Kidney (tissue), 13 donors: ENCODE measurements at regions not wholly inside any gene's neighbourhood (a gene's known extent, or its start where the extent isn't known, plus 50 kb on each side); places are given as distances from the start of the nearest gene placed in this dataset.

Source experiments
- DNase-seq, 5 donors: peaks; one replicate each; pipeline ENCODE4 v3.0.0-alpha.2; 2013 to 2020
- FAIRE-seq: peaks from 2 replicates; lab custom pipeline; 2012; peaks lifted over from hg19 to GRCh38; lab: Jason Lieb, UNC
- H3K27ac ChIP-seq, 2 donors: one replicate each; pipeline ENCODE4 v1.7.0; 2013; ENCODE audit warnings: low read depth in 2 of 2, low read length in 2 of 2, inconsistent platforms in 1 of 2
- H3K27me3 ChIP-seq: one replicate; pipeline ENCODE4 v1.7.1; 2013; ENCODE audit warnings: low read length, inconsistent platforms; ENCODE audit not compliant: control insufficient read depth, insufficient read depth
- H3K36me3 ChIP-seq, 3 donors: one replicate each; pipeline versions ENCODE4 v1.7.0 to v1.7.1; 2013; ENCODE audit warnings: low read length in 3 of 3, control low read depth in 1 of 3, inconsistent platforms in 1 of 3; ENCODE audit not compliant: insufficient read depth in 3 of 3, control insufficient read depth in 2 of 3
- H3K4me1 ChIP-seq, 3 donors: one replicate each; pipeline versions ENCODE4 v1.7.0 to v1.7.1; 2013; ENCODE audit warnings: low read length in 3 of 3, inconsistent platforms in 1 of 3, low read depth in 1 of 3; ENCODE audit not compliant: control insufficient read depth in 2 of 3, insufficient read depth in 2 of 3
- H3K4me3 ChIP-seq, 3 donors: one replicate each; pipeline versions ENCODE4 v1.7.0 to v1.8.1; 2013; ENCODE audit warnings: low read length in 3 of 3, control low read depth in 1 of 3, inconsistent platforms in 1 of 3
- H3K9ac ChIP-seq, 3 donors: one replicate each; pipeline versions ENCODE4 v1.7.0 to v1.7.1; 2013; ENCODE audit warnings: low read length in 3 of 3, control low read depth in 1 of 3, inconsistent platforms in 1 of 3
- H3K9me3 ChIP-seq, 3 donors: one replicate each; pipeline versions ENCODE4 v1.7.0 to v1.7.1; 2013; ENCODE audit warnings: low read length in 3 of 3, control low read depth in 1 of 3, inconsistent platforms in 1 of 3; ENCODE audit not compliant: control insufficient read depth in 2 of 3, insufficient read depth in 1 of 3
- intact Hi-C: fragments of 100-400 bp; cut with DNase I; formaldehyde crosslinking; loops from one replicate; pipeline ENCODE4 v1.11.1; 2022
- TF ChIP-seq, protein P1 (sequence below): IDR thresholded peaks from 3 replicates; pipeline ENCODE4 v1.5.1; 2012; ENCODE audit warnings: mild to moderate bottlenecking, moderate library complexity, borderline replicate concordance; ENCODE audit not compliant: insufficient read depth; ENCODE audit errors: extremely low read depth
- donor health status: control.
- donor health status: control.
- donor health status: control.
- donor health status: control.
- donor health status: control.
- donor health status: DM: yes; HTN: yes; CAD: no.
- donor health status: Normal renal cell carcinoma (clear cell type).

DNA sequence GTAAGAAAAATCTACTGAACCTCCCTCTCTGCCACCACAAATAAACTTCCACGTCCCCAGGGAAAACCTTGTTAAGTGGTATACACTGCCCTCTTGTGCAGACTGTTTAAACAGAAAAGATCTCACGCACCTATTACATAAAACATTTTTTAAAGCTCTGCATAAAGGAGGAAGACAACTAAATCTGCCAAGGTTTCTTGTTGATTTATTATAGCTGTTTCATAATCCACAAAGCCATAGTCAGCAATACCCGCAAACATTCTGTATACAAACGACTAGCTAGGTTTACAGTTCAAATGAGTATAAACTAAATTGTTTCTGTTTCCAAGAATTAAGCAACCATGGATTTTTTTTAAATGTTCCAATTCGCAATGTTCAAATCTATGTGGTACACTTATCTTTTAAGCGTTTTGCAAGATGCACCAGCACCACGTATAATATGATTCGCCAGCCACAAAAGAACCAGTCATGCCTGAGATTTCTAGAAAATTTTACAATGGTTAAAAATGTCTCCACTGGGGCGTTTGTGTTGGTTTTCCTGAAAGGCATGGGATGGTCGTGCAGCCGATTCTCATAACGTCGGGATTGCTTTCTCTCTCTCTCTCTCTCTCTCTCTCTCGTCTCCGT, 164.6 kb downstream of the PRKX start:
- TF ChIP-seq, protein P1, sequence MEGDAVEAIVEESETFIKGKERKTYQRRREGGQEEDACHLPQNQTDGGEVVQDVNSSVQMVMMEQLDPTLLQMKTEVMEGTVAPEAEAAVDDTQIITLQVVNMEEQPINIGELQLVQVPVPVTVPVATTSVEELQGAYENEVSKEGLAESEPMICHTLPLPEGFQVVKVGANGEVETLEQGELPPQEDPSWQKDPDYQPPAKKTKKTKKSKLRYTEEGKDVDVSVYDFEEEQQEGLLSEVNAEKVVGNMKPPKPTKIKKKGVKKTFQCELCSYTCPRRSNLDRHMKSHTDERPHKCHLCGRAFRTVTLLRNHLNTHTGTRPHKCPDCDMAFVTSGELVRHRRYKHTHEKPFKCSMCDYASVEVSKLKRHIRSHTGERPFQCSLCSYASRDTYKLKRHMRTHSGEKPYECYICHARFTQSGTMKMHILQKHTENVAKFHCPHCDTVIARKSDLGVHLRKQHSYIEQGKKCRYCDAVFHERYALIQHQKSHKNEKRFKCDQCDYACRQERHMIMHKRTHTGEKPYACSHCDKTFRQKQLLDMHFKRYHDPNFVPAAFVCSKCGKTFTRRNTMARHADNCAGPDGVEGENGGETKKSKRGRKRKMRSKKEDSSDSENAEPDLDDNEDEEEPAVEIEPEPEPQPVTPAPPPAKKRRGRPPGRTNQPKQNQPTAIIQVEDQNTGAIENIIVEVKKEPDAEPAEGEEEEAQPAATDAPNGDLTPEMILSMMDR, result peak; percentile 28
- Histone ChIP-seq H3K27ac (no peak overlapping the region), H3K4me3 (peak overlapping the region in 1 of 3 donors; percentile 44)

DNA sequence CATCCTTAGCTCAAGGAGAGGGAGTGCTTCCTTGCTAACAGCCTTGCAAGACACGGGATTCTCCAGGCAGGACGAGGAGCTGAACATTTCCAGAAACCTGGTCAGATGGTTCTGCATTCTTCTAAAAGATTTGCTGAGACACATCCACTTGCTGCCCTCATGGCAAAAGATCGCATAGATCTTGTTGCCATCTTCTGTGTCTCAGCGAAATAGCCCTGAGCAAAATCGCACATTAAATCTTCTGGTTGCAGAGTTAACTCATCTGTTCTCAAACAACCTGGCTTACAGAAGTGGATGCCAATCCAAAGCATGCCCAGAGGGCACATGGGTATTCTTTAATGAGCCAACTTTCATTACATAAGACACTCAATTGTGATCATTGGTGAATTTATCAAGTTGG, 167.5 kb downstream of the PRKX start:
- no peak overlapping the region for H3K4me3 ChIP-seq
- no peaks in the 10 kb centered on the region for H3K9me3 ChIP-seq
- H3K36me3 ChIP-seq, result no peaks in the 10 kb centered on the region
- TF ChIP-seq, protein P1, result no peak
- no peak for FAIRE-seq
- no peaks in the 10 kb centered on the region for H3K27me3 ChIP-seq
- no peak for DNase-seq
- no peak overlapping the region for H3K27ac ChIP-seq
- intact Hi-C loops, result no loop called here
- no peak overlapping the region for H3K9ac ChIP-seq
- no peaks in the 10 kb centered on the region for H3K4me1 ChIP-seq

More for the DNA sequence above, 164.6 kb downstream of the PRKX start:
- intact Hi-C loops, result no loop called here
- no peaks in the 10 kb centered on the region for H3K4me1 ChIP-seq
- peak; percentile 96 for FAIRE-seq
- DNase-seq, result peak in 2 of 5 donors; percentile 39 to 63
- no peaks in the 10 kb centered on the region for H3K36me3 ChIP-seq
- H3K9ac ChIP-seq, result no peak overlapping the region
- H3K27me3 ChIP-seq, result no peaks in the 10 kb centered on the region
- no peaks in the 10 kb centered on the region for H3K9me3 ChIP-seq

DNA sequence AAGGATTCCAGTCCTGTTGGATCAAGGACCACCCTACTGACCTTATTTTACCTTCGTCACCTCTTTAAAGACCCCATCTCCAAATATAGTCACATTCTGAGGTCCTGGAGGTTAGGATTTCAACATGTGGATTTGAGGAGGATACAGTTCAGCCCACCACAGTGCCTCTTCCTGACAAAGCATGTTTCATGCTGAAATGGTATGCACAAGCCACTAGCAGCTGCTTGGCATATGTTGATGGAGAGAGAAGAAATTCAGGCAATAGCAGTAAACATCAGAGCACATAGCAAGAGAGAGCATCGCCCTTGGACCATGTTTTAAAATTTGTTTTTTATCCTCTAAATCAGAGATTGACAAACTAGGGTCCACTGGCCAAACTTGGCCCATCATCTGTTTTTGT, 172.1 kb downstream of the PRKX start:
- no peak for DNase-seq
- intact Hi-C loops, result no loop called here
- no peak overlapping the region for H3K9ac ChIP-seq
- TF ChIP-seq, protein P1, result no peak
- no peaks in the 10 kb centered on the region for H3K36me3 ChIP-seq
- H3K27me3 ChIP-seq, result no peaks in the 10 kb centered on the region
- H3K4me1 ChIP-seq, result no peaks in the 10 kb centered on the region
- no peak overlapping the region for H3K4me3 ChIP-seq
- H3K27ac ChIP-seq, result no peak overlapping the region
- H3K9me3 ChIP-seq, result no peaks in the 10 kb centered on the region
- no peak for FAIRE-seq

DNA sequence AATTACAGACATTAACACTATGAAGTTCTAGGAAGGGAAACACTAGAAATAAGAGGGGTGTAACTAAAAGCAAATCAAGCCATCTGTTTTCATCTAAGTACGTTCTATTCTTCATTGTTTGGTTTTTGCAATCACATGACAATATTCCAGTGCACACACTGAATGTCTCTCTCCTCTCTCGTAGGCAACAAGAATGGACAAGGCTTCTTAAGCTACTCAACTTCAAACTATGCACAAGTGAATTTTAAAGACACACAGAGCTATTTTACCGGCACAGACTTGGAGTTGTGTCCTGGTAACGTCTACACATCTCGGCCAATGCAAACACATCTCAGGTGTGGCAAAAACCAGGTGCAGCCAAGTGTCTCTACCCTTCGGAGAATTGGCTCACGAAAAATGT, 173.3 kb downstream of the PRKX start:
- FAIRE-seq (no peak), DNase-seq (no peak)
- Histone ChIP-seq H3K4me1 (no peaks in the 10 kb centered on the region), H3K9ac (no peak overlapping the region), H3K27me3 (no peaks in the 10 kb centered on the region), H3K36me3 (no peaks in the 10 kb centered on the region), H3K9me3 (no peaks in the 10 kb centered on the region), H3K27ac (no peak overlapping the region), H3K4me3 (no peak overlapping the region)
- TF ChIP-seq, protein P1, result no peak
- intact Hi-C loops, result no loop called here
